ENCODE measurements at regions not wholly inside any gene's neighbourhood (a gene's known extent, or its start where the extent isn't known, plus 50 kb on each side); places are given as distances from the start of the nearest gene placed in this dataset.

- TF ChIP-seq BHLHE40 (IDR thresholded peaks at IDR 0.05; ENCODE audit: low read depth, low read length) (no peak), CTCF (conservative IDR thresholded peaks at IDR 0.05; ENCODE audit: low read depth, low read length) (no peak), FOS (IDR thresholded peaks at IDR 0.05; ENCODE audit: low read depth, low read length) (no peak), RAD21 (IDR thresholded peaks at IDR 0.05; ENCODE audit: low read length) (no peak), POLR2A (IDR thresholded peaks at IDR 0.05; ENCODE audit: low read depth, low read length) (no peak), MXI1 (IDR thresholded peaks at IDR 0.05; ENCODE audit: borderline replicate concordance, low read depth, low read length) (no peak)
Measured at GRCh38 chr3:135444058-135444457, 521.5 kb upstream of the PPP2R3A start.
